ENCODE measurements at regions not wholly inside any gene's neighbourhood (a gene's known extent, or its start where the extent isn't known, plus 50 kb on each side); places are given as distances from the start of the nearest gene placed in this dataset.

DNA sequence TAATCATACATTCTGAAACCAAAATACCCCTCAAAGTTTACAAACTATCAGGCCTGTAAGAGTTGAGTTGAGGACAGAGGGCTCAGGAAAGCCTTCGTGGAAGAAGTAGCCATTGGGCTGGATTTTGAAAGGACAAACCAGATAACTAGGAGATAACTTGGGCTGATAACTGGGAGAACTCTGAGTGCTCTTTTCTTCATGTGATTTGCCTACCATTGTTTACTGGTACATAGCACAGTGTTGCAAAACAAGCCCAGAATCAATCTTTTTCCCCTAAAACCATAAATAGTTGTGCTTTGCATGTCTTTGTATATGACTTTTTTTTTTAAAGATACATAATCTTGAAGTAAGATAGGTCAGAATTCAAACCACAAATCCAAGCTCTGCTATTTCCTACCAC, 106.7 kb upstream of the ITGB1 start:
- no peaks in the 10 kb centered on the region for H4K20me1 ChIP-seq (ENCODE audit: insufficient read depth, low read length)
- no peaks in the 10 kb centered on the region for H3K27me3 ChIP-seq (ENCODE audit: low read depth, low read length)
- no peak overlapping the region for H3K27ac ChIP-seq (ENCODE audit: low read length)
- H3K4me2 ChIP-seq (ENCODE audit: low read length): no peak overlapping the region
- H2AFZ ChIP-seq (ENCODE audit: low read depth, low read length): no peak overlapping the region
- H3K4me3 ChIP-seq (ENCODE audit: low read length): no peak overlapping the region
- H3K4me1 ChIP-seq (ENCODE audit: low read length): no peaks in the 10 kb centered on the region
- no peaks in the 10 kb centered on the region for H3K9me3 ChIP-seq (ENCODE audit: insufficient read depth, low read length)
- no peaks in the 10 kb centered on the region for H3K79me2 ChIP-seq (ENCODE audit: low read length)
- no peaks in the 10 kb centered on the region for H3K36me3 ChIP-seq (replicated peaks; ENCODE audit: low read depth, low read length)
- TF ChIP-seq, protein P1, sequence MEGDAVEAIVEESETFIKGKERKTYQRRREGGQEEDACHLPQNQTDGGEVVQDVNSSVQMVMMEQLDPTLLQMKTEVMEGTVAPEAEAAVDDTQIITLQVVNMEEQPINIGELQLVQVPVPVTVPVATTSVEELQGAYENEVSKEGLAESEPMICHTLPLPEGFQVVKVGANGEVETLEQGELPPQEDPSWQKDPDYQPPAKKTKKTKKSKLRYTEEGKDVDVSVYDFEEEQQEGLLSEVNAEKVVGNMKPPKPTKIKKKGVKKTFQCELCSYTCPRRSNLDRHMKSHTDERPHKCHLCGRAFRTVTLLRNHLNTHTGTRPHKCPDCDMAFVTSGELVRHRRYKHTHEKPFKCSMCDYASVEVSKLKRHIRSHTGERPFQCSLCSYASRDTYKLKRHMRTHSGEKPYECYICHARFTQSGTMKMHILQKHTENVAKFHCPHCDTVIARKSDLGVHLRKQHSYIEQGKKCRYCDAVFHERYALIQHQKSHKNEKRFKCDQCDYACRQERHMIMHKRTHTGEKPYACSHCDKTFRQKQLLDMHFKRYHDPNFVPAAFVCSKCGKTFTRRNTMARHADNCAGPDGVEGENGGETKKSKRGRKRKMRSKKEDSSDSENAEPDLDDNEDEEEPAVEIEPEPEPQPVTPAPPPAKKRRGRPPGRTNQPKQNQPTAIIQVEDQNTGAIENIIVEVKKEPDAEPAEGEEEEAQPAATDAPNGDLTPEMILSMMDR (IDR thresholded peaks at IDR 0.05; ENCODE audit: low read depth, low read length): no peak
- TF ChIP-seq EZH2phosphoT487 (IDR thresholded peaks at IDR 0.05; ENCODE audit: low read depth): no peak
- H3K9ac ChIP-seq (ENCODE audit: low read length): no peak overlapping the region

GRCh38 chr10:33057620-33058019, 99.6 kb upstream of the ITGB1 start:
- Histone ChIP-seq H3K27ac (ENCODE audit: low read length) (no peak overlapping the region), H4K20me1 (ENCODE audit: insufficient read depth, low read length) (no peaks in the 10 kb centered on the region), H3K9me3 (ENCODE audit: insufficient read depth, low read length) (no peaks in the 10 kb centered on the region), H3K27me3 (ENCODE audit: low read depth, low read length) (no peaks in the 10 kb centered on the region), H3K4me3 (ENCODE audit: low read length) (no peak overlapping the region), H3K4me2 (ENCODE audit: low read length) (no peak overlapping the region), H3K4me1 (ENCODE audit: low read length) (no peaks in the 10 kb centered on the region), H2AFZ (ENCODE audit: low read depth, low read length) (no peak overlapping the region), H3K36me3 (replicated peaks; ENCODE audit: low read depth, low read length) (no peaks in the 10 kb centered on the region), H3K79me2 (ENCODE audit: low read length) (no peaks in the 10 kb centered on the region), H3K9ac (ENCODE audit: low read length) (no peak overlapping the region)
- no peak for TF ChIP-seq EZH2phosphoT487 (IDR thresholded peaks at IDR 0.05; ENCODE audit: low read depth)
- TF ChIP-seq, protein P1 (IDR thresholded peaks at IDR 0.05; ENCODE audit: low read depth, low read length): no peak

DNA sequence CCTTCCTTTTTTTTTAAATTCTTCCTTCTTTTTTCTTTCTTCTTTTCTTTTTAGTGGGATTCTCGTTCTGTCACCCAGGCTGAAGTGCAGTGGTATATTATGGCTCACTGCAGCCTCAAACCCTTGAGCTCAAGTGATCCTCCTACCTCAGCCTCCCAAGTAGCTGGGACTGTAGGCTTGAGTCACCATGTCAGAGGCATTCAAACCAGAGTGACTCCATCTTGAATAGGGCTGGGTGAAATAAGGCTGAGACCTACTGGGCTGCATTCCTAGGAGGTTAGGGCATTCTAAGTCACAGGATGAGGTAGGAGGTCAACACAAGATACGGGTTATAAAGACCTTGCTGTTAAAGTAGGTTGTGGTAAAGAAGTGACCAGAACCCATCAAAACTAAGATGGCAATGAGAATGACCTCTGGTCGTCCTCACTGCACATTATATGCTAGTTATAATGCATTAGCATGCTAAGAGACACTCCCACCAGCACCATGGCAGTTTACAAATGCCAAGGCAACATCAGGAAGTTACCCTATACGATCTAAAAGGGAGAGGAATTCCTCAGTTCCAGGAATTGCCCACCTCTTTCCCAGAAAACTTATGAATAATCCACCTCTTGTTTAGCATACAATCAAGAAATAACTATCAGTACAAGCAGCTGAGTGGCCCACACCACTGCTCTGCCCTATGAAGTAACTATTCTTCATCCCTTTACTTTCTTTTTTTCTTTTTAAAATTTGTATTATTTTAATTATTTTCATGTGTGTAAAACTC, 99.0 kb upstream of the ITGB1 start:
- H3K79me2 ChIP-seq (ENCODE audit: low read length): no peaks in the 10 kb centered on the region
- H2AFZ ChIP-seq (ENCODE audit: low read depth, low read length): no peak overlapping the region
- no peaks in the 10 kb centered on the region for H3K27me3 ChIP-seq (ENCODE audit: low read depth, low read length)
- H3K27ac ChIP-seq (ENCODE audit: low read length): no peak overlapping the region
- H3K4me1 ChIP-seq (ENCODE audit: low read length): no peaks in the 10 kb centered on the region
- H3K4me2 ChIP-seq (ENCODE audit: low read length): no peak overlapping the region
- no peak overlapping the region for H3K9ac ChIP-seq (ENCODE audit: low read length)
- no peaks in the 10 kb centered on the region for H3K36me3 ChIP-seq (replicated peaks; ENCODE audit: low read depth, low read length)
- TF ChIP-seq EZH2phosphoT487 (IDR thresholded peaks at IDR 0.05; ENCODE audit: low read depth): no peak
- TF ChIP-seq, protein P1 (IDR thresholded peaks at IDR 0.05; ENCODE audit: low read depth, low read length): no peak
- H3K9me3 ChIP-seq (ENCODE audit: insufficient read depth, low read length): no peaks in the 10 kb centered on the region
- no peaks in the 10 kb centered on the region for H4K20me1 ChIP-seq (ENCODE audit: insufficient read depth, low read length)
- H3K4me3 ChIP-seq (ENCODE audit: low read length): no peak overlapping the region

GRCh38 chr10:33055625-33056024, 97.6 kb upstream of the ITGB1 start:
- H3K79me2 ChIP-seq (ENCODE audit: low read length): no peaks in the 10 kb centered on the region
- TF ChIP-seq EZH2phosphoT487 (IDR thresholded peaks at IDR 0.05; ENCODE audit: low read depth): no peak
- TF ChIP-seq, protein P1 (IDR thresholded peaks at IDR 0.05; ENCODE audit: low read depth, low read length): no peak
- H3K27ac ChIP-seq (ENCODE audit: low read length): no peak overlapping the region
- no peak overlapping the region for H3K9ac ChIP-seq (ENCODE audit: low read length)
- no peaks in the 10 kb centered on the region for H3K36me3 ChIP-seq (replicated peaks; ENCODE audit: low read depth, low read length)
- H3K4me1 ChIP-seq (ENCODE audit: low read length): no peaks in the 10 kb centered on the region
- no peaks in the 10 kb centered on the region for H4K20me1 ChIP-seq (ENCODE audit: insufficient read depth, low read length)
- no peak overlapping the region for H3K4me2 ChIP-seq (ENCODE audit: low read length)
- H3K27me3 ChIP-seq (ENCODE audit: low read depth, low read length): no peaks in the 10 kb centered on the region
- H3K9me3 ChIP-seq (ENCODE audit: insufficient read depth, low read length): no peaks in the 10 kb centered on the region
- no peak overlapping the region for H3K4me3 ChIP-seq (ENCODE audit: low read length)
- H2AFZ ChIP-seq (ENCODE audit: low read depth, low read length): no peak overlapping the region
